Endodermal cell (in vitro differentiated cells): ENCODE measurements at regions not wholly inside any gene's neighbourhood (a gene's known extent, or its start where the extent isn't known, plus 50 kb on each side); places are given as distances from the start of the nearest gene placed in this dataset.

Experiments
- DNase-seq: peaks from one replicate; pipeline ENCODE4 v3.0.0-alpha.2; 2017
- H3K27ac ChIP-seq: 2 replicates; pipeline ENCODE4 v1.5.1; 2013; ENCODE audit warnings: mild to moderate bottlenecking, low read depth, low read length, moderate library complexity
- H3K27me3 ChIP-seq: 2 replicates; pipeline ENCODE4 v1.6.1; 2013; ENCODE audit warnings: mild to moderate bottlenecking, low read length, moderate library complexity; ENCODE audit not compliant: insufficient read depth, control insufficient read depth, poor library complexity, severe bottlenecking
- H3K36me3 ChIP-seq: 2 replicates; pipeline ENCODE4 v1.7.0; 2013; ENCODE audit warnings: mild to moderate bottlenecking, low read length, moderate library complexity; ENCODE audit not compliant: control insufficient read depth, insufficient read depth
- H3K4me1 ChIP-seq: one replicate; pipeline ENCODE4 v1.7.0; 2013; ENCODE audit warnings: low read length; ENCODE audit not compliant: control insufficient read depth, insufficient read depth
- H3K4me3 ChIP-seq: 2 replicates; pipeline ENCODE4 v1.5.1; 2013; ENCODE audit warnings: mild to moderate bottlenecking, low read length, moderate library complexity
- H3K9ac ChIP-seq: 2 replicates; pipeline ENCODE4 v1.6.1; 2013; ENCODE audit warnings: mild to moderate bottlenecking, low read length, moderate library complexity; ENCODE audit not compliant: poor library complexity, severe bottlenecking; ENCODE audit errors: extremely low read depth
- H3K9me3 ChIP-seq: 2 replicates; pipeline ENCODE4 v1.6.1; 2013; ENCODE audit warnings: mild to moderate bottlenecking, low read length, moderate library complexity; ENCODE audit not compliant: control insufficient read depth
- H3K27ac Mint-ChIP-seq: 2 replicates; pipeline ENCODE4 v1.8.0; 2020; ENCODE audit warnings: mixed read lengths
- H3K27me3 Mint-ChIP-seq: 2 replicates; pipeline ENCODE4 v1.8.0; 2021; ENCODE audit warnings: mild to moderate bottlenecking, mixed read lengths; ENCODE audit not compliant: insufficient read depth
- H3K36me3 Mint-ChIP-seq: 2 replicates; pipeline ENCODE4 v1.8.0; 2020; ENCODE audit warnings: low read depth, mixed read lengths
- H3K4me1 Mint-ChIP-seq: 2 replicates; pipeline ENCODE4 v1.8.0; 2020; ENCODE audit warnings: mixed read lengths
- H3K4me3 Mint-ChIP-seq: 2 replicates; pipeline ENCODE4 v1.8.0; 2020; ENCODE audit warnings: mild to moderate bottlenecking, moderate library complexity, mixed read lengths
- H3K9me3 Mint-ChIP-seq: 2 replicates; pipeline ENCODE4 v1.8.0; 2020; ENCODE audit warnings: mild to moderate bottlenecking, mixed read lengths
- WGBS, 2 experiments: methylation state at CpG; one replicate each; pipeline versions ENCODE4 v1.1.5 to v1.1.7; 2013; ENCODE audit warnings: missing lambda C conversion rate in 2 of 2, mixed read lengths in 1 of 2; ENCODE audit not compliant: insufficient coverage in 1 of 2, insufficient read length in 1 of 2; 5-methylcytosine and 5-hydroxymethylcytosine counted together
- TF ChIP-seq, protein P1 (sequence below): fragments of 200-600 bp; sonication (generic); conservative IDR thresholded peaks from 2 replicates; pipeline ENCODE4 v1.5.0; 2021; ENCODE audit warnings: antibody characterized with exemption, mild to moderate bottlenecking

- Histone ChIP-seq H3K27ac (no peak overlapping the region), H3K27me3 (no peaks in the 10 kb centered on the region), H3K4me3 (no peak overlapping the region), H3K4me1 (peaks cover 14% of the 10 kb centered on the region), H3K9me3 (no peaks in the 10 kb centered on the region), H3K36me3 (no peaks in the 10 kb centered on the region), H3K9ac (no peak overlapping the region)
- H3K4me1 Mint-ChIP-seq: peaks cover 20% of the 10 kb centered on the region
- no peak overlapping the region for H3K4me3 Mint-ChIP-seq
- TF ChIP-seq, protein P1, sequence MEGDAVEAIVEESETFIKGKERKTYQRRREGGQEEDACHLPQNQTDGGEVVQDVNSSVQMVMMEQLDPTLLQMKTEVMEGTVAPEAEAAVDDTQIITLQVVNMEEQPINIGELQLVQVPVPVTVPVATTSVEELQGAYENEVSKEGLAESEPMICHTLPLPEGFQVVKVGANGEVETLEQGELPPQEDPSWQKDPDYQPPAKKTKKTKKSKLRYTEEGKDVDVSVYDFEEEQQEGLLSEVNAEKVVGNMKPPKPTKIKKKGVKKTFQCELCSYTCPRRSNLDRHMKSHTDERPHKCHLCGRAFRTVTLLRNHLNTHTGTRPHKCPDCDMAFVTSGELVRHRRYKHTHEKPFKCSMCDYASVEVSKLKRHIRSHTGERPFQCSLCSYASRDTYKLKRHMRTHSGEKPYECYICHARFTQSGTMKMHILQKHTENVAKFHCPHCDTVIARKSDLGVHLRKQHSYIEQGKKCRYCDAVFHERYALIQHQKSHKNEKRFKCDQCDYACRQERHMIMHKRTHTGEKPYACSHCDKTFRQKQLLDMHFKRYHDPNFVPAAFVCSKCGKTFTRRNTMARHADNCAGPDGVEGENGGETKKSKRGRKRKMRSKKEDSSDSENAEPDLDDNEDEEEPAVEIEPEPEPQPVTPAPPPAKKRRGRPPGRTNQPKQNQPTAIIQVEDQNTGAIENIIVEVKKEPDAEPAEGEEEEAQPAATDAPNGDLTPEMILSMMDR: no peak
- H3K36me3 Mint-ChIP-seq: no peaks in the 10 kb centered on the region
- WGBS, 2 experiments: 92 to 100% methylated on average over 2 of the region's 4 CpGs
- DNase-seq: no peak
- H3K27ac Mint-ChIP-seq: no peak overlapping the region
- no peaks in the 10 kb centered on the region for H3K27me3 Mint-ChIP-seq
- H3K9me3 Mint-ChIP-seq: peaks cover 2% of the 10 kb centered on the region
These were observed 52.7 kb upstream of the CCNG1 start for GRCh38 chr5:163384669-163385068.

DNA sequence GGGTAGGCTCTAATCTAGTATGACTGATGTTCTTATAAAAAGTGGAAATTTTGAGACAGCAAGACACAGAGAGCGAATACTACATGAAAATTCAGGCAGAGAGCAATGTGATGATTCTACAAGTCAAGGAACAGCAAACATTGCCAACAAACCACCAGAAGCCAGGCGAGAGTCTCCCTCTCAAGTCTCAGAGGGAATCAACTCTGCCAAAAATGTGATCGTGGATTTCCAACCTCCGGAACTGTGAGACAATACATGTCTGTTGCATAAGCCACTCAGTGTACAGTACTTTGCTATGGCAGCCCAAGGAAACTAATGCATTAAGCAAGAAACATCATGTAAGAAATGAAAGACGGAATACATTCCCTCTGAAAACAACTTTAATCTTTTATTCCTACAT is 52.1 kb upstream of the CCNG1 start:
- Histone ChIP-seq H3K9ac (no peak overlapping the region), H3K4me3 (no peak overlapping the region), H3K36me3 (no peaks in the 10 kb centered on the region), H3K27me3 (no peaks in the 10 kb centered on the region), H3K4me1 (peaks cover 14% of the 10 kb centered on the region), H3K9me3 (peaks cover 1% of the 10 kb centered on the region), H3K27ac (no peak overlapping the region)
- Mint-ChIP-seq H3K27me3 (no peaks in the 10 kb centered on the region), H3K36me3 (peaks cover under 1% of the 10 kb centered on the region), H3K4me1 (peaks cover 17% of the 10 kb centered on the region), H3K9me3 (peaks cover under 1% of the 10 kb centered on the region), H3K27ac (no peak overlapping the region), H3K4me3 (no peak overlapping the region)
- 88 to 93% methylated on average over 4 to 5 of the region's 5 CpGs for WGBS, 2 experiments
- TF ChIP-seq, protein P1: no peak
- DNase-seq: no peak

DNA sequence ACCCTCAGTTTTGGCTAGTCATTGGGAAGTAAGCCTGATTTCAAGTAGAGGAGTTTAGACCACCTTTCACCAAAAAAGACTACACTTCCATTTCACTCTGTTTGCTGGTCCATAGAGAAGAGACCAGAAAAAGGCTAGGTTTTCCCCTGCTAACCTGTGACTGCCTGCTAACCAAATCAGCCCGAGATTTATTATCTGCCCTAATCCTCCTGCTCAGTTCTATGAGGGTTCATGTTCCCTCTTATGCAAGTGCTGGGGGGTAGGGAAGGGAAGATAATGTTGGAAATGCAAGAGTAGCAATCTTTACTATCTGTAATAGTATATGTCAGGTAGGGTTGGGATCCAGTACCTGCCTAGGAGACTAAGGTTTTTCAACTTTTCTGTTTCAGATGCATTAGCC is 51.6 kb upstream of the CCNG1 start:
- Histone ChIP-seq H3K27me3 (no peaks in the 10 kb centered on the region), H3K4me3 (no peak overlapping the region), H3K27ac (no peak overlapping the region), H3K4me1 (peaks cover 14% of the 10 kb centered on the region), H3K36me3 (no peaks in the 10 kb centered on the region), H3K9ac (no peak overlapping the region), H3K9me3 (peaks cover 7% of the 10 kb centered on the region)
- no peak overlapping the region for H3K4me3 Mint-ChIP-seq
- H3K9me3 Mint-ChIP-seq: peaks cover 5% of the 10 kb centered on the region
- H3K36me3 Mint-ChIP-seq: peaks cover 5% of the 10 kb centered on the region
- no peak for DNase-seq
- WGBS, 2 experiments: 61% methylated on average over 1 of the region's 1 CpG; no CpG with 5 or more reads in 1 of the 2 experiments
- H3K27ac Mint-ChIP-seq: no peak overlapping the region
- TF ChIP-seq, protein P1: no peak
- H3K4me1 Mint-ChIP-seq: peaks cover 17% of the 10 kb centered on the region
- H3K27me3 Mint-ChIP-seq: no peaks in the 10 kb centered on the region
